GM10248 (cell line): ENCODE measurements at regions not wholly inside any gene's neighbourhood (a gene's known extent, or its start where the extent isn't known, plus 50 kb on each side); places are given as distances from the start of the nearest gene placed in this dataset.

Source experiments
- CTCF ChIA-PET: fragments of 300-600 bp; sonication (Branson Sonifier 250); formaldehyde crosslinking; extraction: SDS; loops from one replicate; lab custom pipeline; 2021; ENCODE audit warnings: antibody characterized with exemption; lab: Yijun Ruan, JAX
- POLR2A ChIA-PET: fragments of 350-650 bp; sonication (Branson Sonifier 250); formaldehyde crosslinking; extraction: SDS; loops from one replicate; lab custom pipeline; 2020; ENCODE audit warnings: antibody characterized with exemption; lab: Yijun Ruan, JAX
- DNase-seq: peaks from one replicate; pipeline ENCODE4 v3.0.0; 2012; ENCODE audit errors: extremely low spot score
- TF ChIP-seq, protein P1 (sequence below): IDR thresholded peaks from 2 replicates; pipeline ENCODE4 v1.5.1; 2012; ENCODE audit warnings: mild to moderate bottlenecking, low read depth; ENCODE audit errors: extremely low read depth, missing control alignments, control extremely low read depth

GRCh38 chr7:94094298-94094697, 90.1 kb upstream of the BET1 start:
- TF ChIP-seq, protein P1, sequence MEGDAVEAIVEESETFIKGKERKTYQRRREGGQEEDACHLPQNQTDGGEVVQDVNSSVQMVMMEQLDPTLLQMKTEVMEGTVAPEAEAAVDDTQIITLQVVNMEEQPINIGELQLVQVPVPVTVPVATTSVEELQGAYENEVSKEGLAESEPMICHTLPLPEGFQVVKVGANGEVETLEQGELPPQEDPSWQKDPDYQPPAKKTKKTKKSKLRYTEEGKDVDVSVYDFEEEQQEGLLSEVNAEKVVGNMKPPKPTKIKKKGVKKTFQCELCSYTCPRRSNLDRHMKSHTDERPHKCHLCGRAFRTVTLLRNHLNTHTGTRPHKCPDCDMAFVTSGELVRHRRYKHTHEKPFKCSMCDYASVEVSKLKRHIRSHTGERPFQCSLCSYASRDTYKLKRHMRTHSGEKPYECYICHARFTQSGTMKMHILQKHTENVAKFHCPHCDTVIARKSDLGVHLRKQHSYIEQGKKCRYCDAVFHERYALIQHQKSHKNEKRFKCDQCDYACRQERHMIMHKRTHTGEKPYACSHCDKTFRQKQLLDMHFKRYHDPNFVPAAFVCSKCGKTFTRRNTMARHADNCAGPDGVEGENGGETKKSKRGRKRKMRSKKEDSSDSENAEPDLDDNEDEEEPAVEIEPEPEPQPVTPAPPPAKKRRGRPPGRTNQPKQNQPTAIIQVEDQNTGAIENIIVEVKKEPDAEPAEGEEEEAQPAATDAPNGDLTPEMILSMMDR = no peak
- ChIA-PET CTCF (no interaction called here), POLR2A (no interaction called here)

DNA sequence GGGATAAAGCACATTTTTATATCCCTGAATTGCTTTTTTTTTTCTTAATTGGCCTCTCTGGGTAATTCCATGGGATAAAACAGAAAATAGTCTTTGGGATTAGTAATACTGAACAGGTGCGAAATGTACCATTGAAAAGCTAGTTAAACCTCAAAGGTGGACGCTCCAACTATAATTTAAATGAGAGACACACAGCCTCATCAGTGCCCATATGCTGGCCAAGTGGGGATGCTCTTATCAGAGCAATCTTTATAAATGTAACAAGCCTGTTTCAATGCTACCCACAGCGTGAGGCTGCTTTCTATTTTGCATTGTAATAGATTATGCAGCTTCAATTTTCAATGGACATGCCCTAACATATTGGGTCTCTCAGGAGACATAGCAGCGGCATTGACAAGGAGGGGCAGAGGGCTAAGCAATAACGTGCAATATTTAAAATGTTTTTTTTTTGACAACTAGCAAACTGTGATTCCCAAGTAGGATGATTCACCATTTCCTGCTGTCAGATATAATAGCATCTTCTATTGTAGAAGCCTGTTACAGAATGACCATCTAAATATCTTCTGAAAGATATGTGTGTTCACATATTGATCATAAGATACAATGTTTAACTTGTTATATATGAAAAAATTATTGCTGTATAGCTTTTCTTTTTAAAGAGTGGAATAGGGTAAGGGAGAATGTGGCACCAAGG, 91.3 kb upstream of the BET1 start:
- DNase-seq = no peak
- TF ChIP-seq, protein P1 = no peak
- ChIA-PET CTCF (interaction anchor here (1.3 to 1.7 kb wide), 4 partner anchors 8 to 193 kb away, joined by 3 to 6 read pairs (median 4); no protein-coding TSS in a partner anchor), POLR2A (no interaction called here)

More at GRCh38 chr7:94094298-94094697, 90.1 kb upstream of the BET1 start:
- no peak for DNase-seq

- no peak for DNase-seq
- POLR2A ChIA-PET = no interaction called here
- CTCF ChIA-PET = interaction anchor here (1.0 kb wide), 1 partner anchor 9 kb away, joined by 3 read pairs; no protein-coding TSS in a partner anchor
- TF ChIP-seq, protein P1 = no peak
Observed at GRCh38 chr7:94099679-94100078, 95.5 kb upstream of the BET1 start.

GRCh38 chr7:94100723-94101345, 96.7 kb upstream of the BET1 start:
- CTCF ChIA-PET = interaction anchor here (1.0 to 1.6 kb wide), 2 partner anchors 9 to 10 kb away, joined by 3 to 6 read pairs; no protein-coding TSS in a partner anchor
- POLR2A ChIA-PET = no interaction called here
- no peak for DNase-seq
- TF ChIP-seq, protein P1 = no peak

DNA sequence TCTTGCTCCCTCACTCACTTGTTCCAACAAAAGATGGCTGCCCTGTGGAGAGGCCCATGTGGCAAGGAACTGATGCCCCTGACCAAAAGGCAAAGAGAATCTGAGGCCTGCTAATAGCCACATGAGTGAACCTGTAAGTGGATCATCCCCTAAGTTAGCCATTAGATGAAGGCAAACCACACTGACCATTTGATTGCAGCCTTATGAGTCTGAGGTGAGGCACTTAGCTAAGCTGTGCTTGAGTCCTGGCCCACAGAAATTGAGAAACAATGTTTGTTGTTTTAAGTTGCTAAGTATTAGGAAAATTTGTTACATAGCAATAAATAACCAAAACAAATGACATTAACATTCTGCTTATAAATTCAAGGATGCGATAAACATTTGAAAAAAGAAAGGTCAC, 100.1 kb upstream of the BET1 start:
- TF ChIP-seq, protein P1 = no peak
- ChIA-PET CTCF (interaction anchor here (1.5 to 2.7 kb wide), 2 partner anchors 9 to 13 kb away, joined by 3 to 9 read pairs; no protein-coding TSS in a partner anchor), POLR2A (no interaction called here)
- no peak for DNase-seq

- POLR2A ChIA-PET = no interaction called here
- no peak for DNase-seq
- CTCF ChIA-PET = interaction anchor here (0.9 to 1.3 kb wide), 5 partner anchors 8 to 113 kb away, joined by 3 read pairs; no protein-coding TSS in a partner anchor
- TF ChIP-seq, protein P1 = no peak
Observed at GRCh38 chr7:94109556-94109955, 105.4 kb upstream of the BET1 start.
